HG02943 (cell line): ENCODE measurements at regions not wholly inside any gene's neighbourhood (a gene's known extent, or its start where the extent isn't known, plus 50 kb on each side); places are given as distances from the start of the nearest gene placed in this dataset.

ENCODE experiments used
- ATAC-seq: cut with Tn5 transposase; IDR thresholded peaks from one replicate; pipeline ENCODE4 v1.9.1; 2021; ENCODE audit warnings: mild to moderate bottlenecking, low read depth, moderate library complexity; ENCODE audit not compliant: unreplicated experiment

- no peak for ATAC-seq
These were observed 70.0 kb upstream of the TNRC6C start for GRCh38 chr17:77888242-77889134.

GRCh38 chr17:77889135-77889505, 69.4 kb upstream of the TNRC6C start:
- ATAC-seq: no peak

GRCh38 chr17:77889866-77890760, 68.4 kb upstream of the TNRC6C start:
- no peak for ATAC-seq

- ATAC-seq: no peak
These were observed 67.7 kb upstream of the TNRC6C start for GRCh38 chr17:77890771-77891170.

- ATAC-seq: no peak
These were observed 66.9 kb upstream of the TNRC6C start for GRCh38 chr17:77891602-77892001.

GRCh38 chr17:77892031-77892430, 66.5 kb upstream of the TNRC6C start:
- no peak for ATAC-seq

GRCh38 chr17:77892469-77893143, 65.9 kb upstream of the TNRC6C start:
- ATAC-seq: no peak

GRCh38 chr17:77893144-77894044, 65.1 kb upstream of the TNRC6C start:
- no peak for ATAC-seq

GRCh38 chr17:77894126-77894956, 64.2 kb upstream of the TNRC6C start:
- ATAC-seq: no peak

- no peak for ATAC-seq
These were observed 60.7 kb upstream of the TNRC6C start for GRCh38 chr17:77897741-77898301.

- ATAC-seq: no peak
These were observed 59.7 kb upstream of the TNRC6C start for GRCh38 chr17:77898521-77899434.

GRCh38 chr17:77899498-77899897, 59.0 kb upstream of the TNRC6C start:
- ATAC-seq: no peak

GRCh38 chr17:77901481-77901880, 57.0 kb upstream of the TNRC6C start:
- no peak for ATAC-seq

- no peak for ATAC-seq
These were observed 53.2 kb upstream of the TNRC6C start for GRCh38 chr17:77905266-77905665.

GRCh38 chr17:77905766-77906165, 52.7 kb upstream of the TNRC6C start:
- ATAC-seq: no peak

- ATAC-seq: no peak
These were observed 52.1 kb upstream of the TNRC6C start for GRCh38 chr17:77906377-77906871.
